Endothelial cell of umbilical vein (primary cell): ENCODE measurements at regions not wholly inside any gene's neighbourhood (a gene's known extent, or its start where the extent isn't known, plus 50 kb on each side); places are given as distances from the start of the nearest gene placed in this dataset.

Experiments used
- BruUV-seq: library from RNA; stranded (reverse); fragments of 400-500 nt; replicated peaks from 2 replicates; lab custom pipeline; 2021; lab: Mats Ljungman, UMichigan
- CTCF ChIA-PET: fragments of 300-600, 350-600 bp; sonication (Branson Sonifier 250); formaldehyde crosslinking; loops from one replicate; lab custom pipeline; 2021; ENCODE audit warnings: antibody characterized with exemption, inconsistent platforms; lab: Charles Lee
- POLR2A ChIA-PET: fragments of 300-600, 350-600 bp; sonication (Branson Sonifier 250); formaldehyde crosslinking; loops from one replicate; lab custom pipeline; 2021; ENCODE audit warnings: antibody characterized with exemption, inconsistent platforms; lab: Charles Lee
- DNase-seq: peaks from one replicate; pipeline ENCODE4 v3.0.0-alpha.2; 2011; ENCODE audit warnings: low read depth, low spot score
- FAIRE-seq: peaks from 2 replicates; lab custom pipeline; 2011; peaks lifted over from hg19 to GRCh38; lab: Jason Lieb, UNC
- H2AFZ ChIP-seq: 2 replicates; pipeline ENCODE4 v1.6.0; 2012; ENCODE audit warnings: low read depth, low read length, control low read depth, inconsistent platforms
- H3K27ac ChIP-seq: 2 replicates; pipeline ENCODE4 v1.5.1; 2011; ENCODE audit warnings: low read depth, mild to moderate bottlenecking, control low read depth, low read length, moderate library complexity; ENCODE audit not compliant: insufficient read depth
- H3K27me3 ChIP-seq, 2 experiments: 2 replicates each; pipeline versions ENCODE4 v1.6.0 to v1.6.1; 2011; ENCODE audit warnings: low read length in 2 of 2, mixed read lengths in 1 of 2; ENCODE audit not compliant: control insufficient read depth in 2 of 2, insufficient read depth in 2 of 2
- H3K36me3 ChIP-seq, 2 experiments: 2 replicates in 1 of 2; 3 replicates in 1 of 2; pipeline ENCODE4 v1.5.1; 2011; ENCODE audit warnings: low read length in 2 of 2, mild to moderate bottlenecking in 1 of 2, moderate library complexity in 1 of 2; ENCODE audit not compliant: control insufficient read depth in 2 of 2, insufficient read depth in 2 of 2; ENCODE audit errors: extremely low read depth in 1 of 2
- H3K4me1 ChIP-seq: 3 replicates; pipeline ENCODE4 v1.5.1; 2011; ENCODE audit warnings: mild to moderate bottlenecking, low read length; ENCODE audit not compliant: control insufficient read depth, insufficient read depth; ENCODE audit errors: extremely low read depth
- H3K4me2 ChIP-seq: 2 replicates; pipeline ENCODE4 v1.6.1; 2011; ENCODE audit warnings: low read length, control low read depth, mixed read lengths; ENCODE audit not compliant: insufficient read depth
- H3K4me3 ChIP-seq, 3 experiments: fragments of 200-600 bp in 1 of 3; sonication (generic), shearing (Covaris generic) in 1 of 3; replicated peaks in 1 of 3; 2 replicates each; pipeline ENCODE4 v1.5.1; 2011 to 2016; ENCODE audit warnings: control low read depth in 3 of 3, low read length in 3 of 3, mild to moderate bottlenecking in 2 of 3, inconsistent platforms in 1 of 3, low read depth in 1 of 3, moderate library complexity in 1 of 3; ENCODE audit not compliant: insufficient read depth in 1 of 3
- H3K79me2 ChIP-seq: 2 replicates; pipeline ENCODE4 v1.6.0; 2012; ENCODE audit warnings: low read length, inconsistent platforms; ENCODE audit not compliant: control insufficient read depth, insufficient read depth
- H3K9ac ChIP-seq: replicated peaks from 2 replicates; pipeline ENCODE3; 2011; ENCODE audit warnings: low read length, control low read depth; ENCODE audit not compliant: insufficient read depth; ENCODE audit errors: extremely low read depth
- H3K9me1 ChIP-seq: replicated peaks from 3 replicates; pipeline ENCODE4 v1.6.0; 2011; ENCODE audit warnings: mild to moderate bottlenecking, low read length; ENCODE audit not compliant: control insufficient read depth, insufficient read depth; ENCODE audit errors: extremely low read depth
- H3K9me3 ChIP-seq: replicated peaks from 2 replicates; pipeline ENCODE4 v1.5.1; 2012; ENCODE audit warnings: low read length, inconsistent platforms; ENCODE audit not compliant: control insufficient read depth, insufficient read depth
- H4K20me1 ChIP-seq: replicated peaks from 2 replicates; pipeline ENCODE3; 2011; ENCODE audit warnings: mild to moderate bottlenecking, low read length; ENCODE audit not compliant: control insufficient read depth, insufficient read depth; ENCODE audit errors: extremely low read depth
- FOS ChIP-seq: IDR thresholded peaks from 2 replicates; pipeline ENCODE4 v1.6.1; 2011; ENCODE audit warnings: mild to moderate bottlenecking, low read length, moderate library complexity, borderline replicate concordance; ENCODE audit not compliant: insufficient read depth
- MYC ChIP-seq: IDR thresholded peaks from one replicate; pipeline ENCODE4 v1.6.1; 2011; ENCODE audit warnings: mild to moderate bottlenecking, low read depth, low read length
- POLR2AphosphoS5 ChIP-seq: IDR thresholded peaks from 2 replicates; pipeline ENCODE4 v1.6.1; 2012; ENCODE audit warnings: low read depth, mild to moderate bottlenecking, control low read depth, low read length, moderate library complexity; ENCODE audit not compliant: insufficient read depth
- dilution Hi-C: fragments of 300-500 bp; cut with MboI; formaldehyde crosslinking; loops from one replicate; pipeline ENCODE4 v1.15.0; 2019; ENCODE audit warnings: low sequenced_read_pairs; ENCODE audit not compliant: extremely low pct_ligation_motif_present
- intact Hi-C: fragments of 100-400 bp; cut with micrococcal nuclease; formaldehyde crosslinking; loops from one replicate; pipeline ENCODE4 v1.10.0; 2022
- TF ChIP-seq, protein P1 (sequence below): IDR thresholded peaks from 2 replicates; pipeline ENCODE4 v1.6.1; 2011; ENCODE audit not compliant: insufficient read depth, insufficient read length

- Histone ChIP-seq H3K9me1 (no peaks in the 10 kb centered on the region), H3K27me3 (no peaks in the 10 kb centered on the region), H3K9ac (no peak overlapping the region), H2AFZ (no peak overlapping the region), H4K20me1 (no peaks in the 10 kb centered on the region), H3K4me3 (no peak overlapping the region), H3K9me3 (no peaks in the 10 kb centered on the region), H3K4me1 (no peaks in the 10 kb centered on the region), H3K27ac (no peak overlapping the region), H3K36me3 (no peaks in the 10 kb centered on the region), H3K79me2 (no peaks in the 10 kb centered on the region), H3K4me2 (no peak overlapping the region)
- dilution Hi-C loops (no loop called here), intact Hi-C loops (no loop called here)
- CTCF ChIA-PET, result interaction anchor here (1.0 to 1.1 kb wide), 3 partner anchors 15 to 71 kb away, joined by 3 read pairs; no protein-coding TSS in a partner anchor
- no TSS peak for BruUV-seq
- no peak for DNase-seq
- POLR2A ChIA-PET, result no interaction called here
- no peak for FAIRE-seq
- TF ChIP-seq FOS (no peak), POLR2AphosphoS5 (no peak)
- TF ChIP-seq, protein P1, sequence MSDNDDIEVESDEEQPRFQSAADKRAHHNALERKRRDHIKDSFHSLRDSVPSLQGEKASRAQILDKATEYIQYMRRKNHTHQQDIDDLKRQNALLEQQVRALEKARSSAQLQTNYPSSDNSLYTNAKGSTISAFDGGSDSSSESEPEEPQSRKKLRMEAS, result no peak
Observed at GRCh38 chr2:40642726-40643125, 190.8 kb upstream of the SLC8A1 start.

GRCh38 chr2:40646642-40647041 lies 194.8 kb upstream of the SLC8A1 start:
- no peaks in the 10 kb centered on the region for H3K36me3 ChIP-seq
- no TSS peak for BruUV-seq
- H2AFZ ChIP-seq, result no peak overlapping the region
- no peak overlapping the region for H3K4me3 ChIP-seq
- no peak for DNase-seq
- H3K4me2 ChIP-seq, result no peak overlapping the region
- H3K27me3 ChIP-seq, result no peaks in the 10 kb centered on the region
- ChIA-PET CTCF (no interaction called here), POLR2A (no interaction called here)
- intact Hi-C loops (no loop called here), dilution Hi-C loops (no loop called here)
- no peak overlapping the region for H3K27ac ChIP-seq
- H3K9me1 ChIP-seq, result no peaks in the 10 kb centered on the region
- FAIRE-seq, result no peak
- no peaks in the 10 kb centered on the region for H4K20me1 ChIP-seq
- no peaks in the 10 kb centered on the region for H3K9me3 ChIP-seq
- H3K79me2 ChIP-seq, result no peaks in the 10 kb centered on the region
- TF ChIP-seq MYC, result no peak
- no peaks in the 10 kb centered on the region for H3K4me1 ChIP-seq
- no peak overlapping the region for H3K9ac ChIP-seq
